ENCODE measurements at regions not wholly inside any gene's neighbourhood (a gene's known extent, or its start where the extent isn't known, plus 50 kb on each side); places are given as distances from the start of the nearest gene placed in this dataset.

- Mint-ChIP-seq H3K27ac (no peak overlapping the region), H3K27me3 (ENCODE audit: low read depth) (no peaks in the 10 kb centered on the region), H3K4me1 (ENCODE audit: low read depth) (no peaks in the 10 kb centered on the region), H3K9me3 (peaks cover 1 to 2% of the 10 kb centered on the region in 2 donors), H3K36me3 (ENCODE audit: insufficient read depth in 2 of 2) (no peaks in the 10 kb centered on the region), H3K4me3 (no peak overlapping the region)
- DNase-seq = no peak
- no peak for ATAC-seq (replicated peaks in 1 of 2)
Measured at GRCh38 chr1:80645621-80646020, 1155.1 kb upstream of the ADGRL2 start.

GRCh38 chr1:80640978-80641377, 1159.8 kb upstream of the ADGRL2 start:
- H3K9me3 Mint-ChIP-seq = peaks cover 4% of the 10 kb centered on the region in 2 donors
- no peak overlapping the region for H3K27ac Mint-ChIP-seq
- ATAC-seq (replicated peaks in 1 of 2) = no peak
- H3K4me1 Mint-ChIP-seq (ENCODE audit: low read depth) = no peaks in the 10 kb centered on the region
- H3K36me3 Mint-ChIP-seq (ENCODE audit: insufficient read depth in 2 of 2) = no peaks in the 10 kb centered on the region
- no peaks in the 10 kb centered on the region for H3K27me3 Mint-ChIP-seq (ENCODE audit: low read depth)
- no peak for DNase-seq
- no peak overlapping the region for H3K4me3 Mint-ChIP-seq

DNA sequence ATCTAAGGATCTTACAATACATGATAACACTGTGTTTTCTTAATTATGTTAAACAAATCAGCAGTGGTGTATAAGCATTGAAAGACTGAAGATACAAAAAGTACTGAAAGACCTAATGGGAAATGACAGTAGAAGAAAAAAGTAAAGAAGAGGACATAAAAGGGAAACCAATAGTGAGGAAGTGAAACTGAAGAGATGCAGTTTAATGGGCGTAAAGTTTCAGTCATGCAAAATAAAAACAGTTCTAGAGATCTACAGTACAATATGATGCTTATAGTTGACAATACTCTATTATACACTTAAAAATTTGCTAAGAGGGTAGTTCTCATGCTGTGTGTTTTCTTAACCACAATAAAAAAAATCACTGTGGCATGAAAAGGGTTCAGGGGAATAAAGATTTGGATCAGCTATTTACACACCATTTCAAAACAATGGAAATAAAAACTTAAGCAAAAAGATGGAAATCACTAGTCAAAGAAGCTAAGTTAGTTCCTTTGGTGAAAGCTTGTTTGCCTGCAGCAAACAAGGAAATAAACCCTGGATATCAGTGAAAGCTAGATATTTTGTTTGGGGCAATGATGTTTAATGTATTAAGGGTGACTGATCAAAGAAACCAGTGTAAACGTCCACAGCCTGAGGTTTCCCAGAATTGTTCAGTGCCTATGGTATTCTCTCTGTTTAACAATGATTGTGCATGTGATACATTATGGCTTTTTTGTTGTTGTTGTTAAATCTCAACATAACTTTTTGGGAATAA, 1160.8 kb upstream of the ADGRL2 start:
- no peaks in the 10 kb centered on the region for H3K4me1 Mint-ChIP-seq (ENCODE audit: low read depth)
- no peak overlapping the region for H3K4me3 Mint-ChIP-seq
- H3K27ac Mint-ChIP-seq = no peak overlapping the region
- ATAC-seq (replicated peaks in 1 of 2) = no peak
- no peaks in the 10 kb centered on the region for H3K36me3 Mint-ChIP-seq (ENCODE audit: insufficient read depth in 2 of 2)
- H3K27me3 Mint-ChIP-seq (ENCODE audit: low read depth) = no peaks in the 10 kb centered on the region
- H3K9me3 Mint-ChIP-seq = peaks cover 4% of the 10 kb centered on the region in 2 donors
- no peak for DNase-seq

- Mint-ChIP-seq H3K36me3 (ENCODE audit: insufficient read depth in 2 of 2) (no peaks in the 10 kb centered on the region), H3K27me3 (ENCODE audit: low read depth) (no peaks in the 10 kb centered on the region), H3K4me3 (no peak overlapping the region), H3K27ac (no peak overlapping the region), H3K4me1 (ENCODE audit: low read depth) (no peaks in the 10 kb centered on the region), H3K9me3 (peaks cover 1 to 7% of the 10 kb centered on the region in 2 donors)
- ATAC-seq (replicated peaks in 1 of 2) (no peak), DNase-seq (no peak)
Measured at GRCh38 chr1:80633947-80634706, 1166.6 kb upstream of the ADGRL2 start.

- ATAC-seq (replicated peaks in 1 of 2) (no peak), DNase-seq (no peak)
- Mint-ChIP-seq H3K36me3 (ENCODE audit: insufficient read depth in 2 of 2) (no peaks in the 10 kb centered on the region), H3K27me3 (ENCODE audit: low read depth) (no peaks in the 10 kb centered on the region), H3K9me3 (peaks cover 1 to 7% of the 10 kb centered on the region in 2 donors), H3K4me3 (no peak overlapping the region), H3K27ac (no peak overlapping the region), H3K4me1 (ENCODE audit: low read depth) (no peaks in the 10 kb centered on the region)
Measured at GRCh38 chr1:80632284-80632683, 1168.5 kb upstream of the ADGRL2 start.

- no peak overlapping the region for H3K4me3 Mint-ChIP-seq
- H3K27me3 Mint-ChIP-seq (ENCODE audit: low read depth) = no peaks in the 10 kb centered on the region
- DNase-seq = no peak
- no peak overlapping the region for H3K27ac Mint-ChIP-seq
- no peaks in the 10 kb centered on the region for H3K4me1 Mint-ChIP-seq (ENCODE audit: low read depth)
- no peak for ATAC-seq (replicated peaks in 1 of 2)
- no peaks in the 10 kb centered on the region for H3K36me3 Mint-ChIP-seq (ENCODE audit: insufficient read depth in 2 of 2)
- H3K9me3 Mint-ChIP-seq = peaks cover 4% of the 10 kb centered on the region in 2 donors
Measured at GRCh38 chr1:80629304-80629837, 1171.4 kb upstream of the ADGRL2 start.

DNA sequence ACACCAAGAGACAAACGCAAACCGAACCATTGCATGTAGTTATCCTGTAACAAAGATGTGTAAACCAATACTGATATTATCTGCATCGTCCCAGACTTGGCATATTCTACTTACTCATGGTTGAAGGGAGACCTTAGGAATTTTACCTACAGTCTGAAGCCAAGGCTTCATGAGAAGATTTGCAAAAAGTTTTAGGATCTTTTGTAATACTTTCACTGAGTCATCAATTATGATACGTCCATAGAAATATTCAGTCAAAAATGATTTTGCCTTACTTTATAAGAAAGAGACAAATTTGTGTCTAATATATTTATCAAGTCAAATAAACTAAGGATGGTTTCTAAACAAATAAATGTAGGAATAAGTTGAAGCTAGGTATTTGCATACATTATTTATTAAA, 1176.1 kb upstream of the ADGRL2 start:
- H3K9me3 Mint-ChIP-seq = peaks cover 7 to 9% of the 10 kb centered on the region in 2 donors
- no peak for ATAC-seq (replicated peaks in 1 of 2)
- no peaks in the 10 kb centered on the region for H3K4me1 Mint-ChIP-seq (ENCODE audit: low read depth)
- no peak overlapping the region for H3K4me3 Mint-ChIP-seq
- DNase-seq = no peak
- H3K36me3 Mint-ChIP-seq (ENCODE audit: insufficient read depth in 2 of 2) = peaks cover 0 to 3% of the 10 kb centered on the region in 2 donors
- no peak overlapping the region for H3K27ac Mint-ChIP-seq
- no peaks in the 10 kb centered on the region for H3K27me3 Mint-ChIP-seq (ENCODE audit: low read depth)

GRCh38 chr1:80607064-80607463, 1193.7 kb upstream of the ADGRL2 start:
- DNase-seq = no peak
- H3K4me3 Mint-ChIP-seq = no peak overlapping the region
- no peak for ATAC-seq (replicated peaks in 1 of 2)
- H3K4me1 Mint-ChIP-seq (ENCODE audit: low read depth) = no peaks in the 10 kb centered on the region
- H3K9me3 Mint-ChIP-seq = peaks cover 6 to 10% of the 10 kb centered on the region in 2 donors
- H3K27ac Mint-ChIP-seq = no peak overlapping the region
- H3K27me3 Mint-ChIP-seq (ENCODE audit: low read depth) = no peaks in the 10 kb centered on the region
- no peaks in the 10 kb centered on the region for H3K36me3 Mint-ChIP-seq (ENCODE audit: insufficient read depth in 2 of 2)

DNA sequence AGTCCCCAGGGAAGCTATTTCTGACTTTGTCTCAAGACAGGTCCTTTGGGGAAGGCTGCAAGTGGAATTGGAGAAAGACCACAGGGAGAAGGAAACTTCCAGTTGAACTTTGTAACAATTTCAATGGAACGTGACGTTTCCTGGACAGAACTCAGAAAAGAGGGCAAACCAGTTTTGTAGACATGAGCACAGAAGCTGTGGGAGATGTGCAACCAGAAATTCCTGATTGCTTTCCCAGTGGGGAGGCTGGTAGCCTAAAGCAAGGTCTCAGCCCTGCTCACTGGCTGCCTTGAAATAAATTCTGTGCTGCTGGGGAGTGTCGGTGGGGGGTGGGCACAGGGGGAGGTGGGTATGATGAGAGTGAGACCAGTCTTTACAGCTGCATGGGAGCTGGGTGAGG, 1206.7 kb upstream of the ADGRL2 start:
- Mint-ChIP-seq H3K27ac (no peak overlapping the region), H3K4me3 (no peak overlapping the region), H3K4me1 (ENCODE audit: low read depth) (no peaks in the 10 kb centered on the region), H3K36me3 (ENCODE audit: insufficient read depth in 2 of 2) (peaks cover 4 to 5% of the 10 kb centered on the region in 2 donors), H3K27me3 (ENCODE audit: low read depth) (no peaks in the 10 kb centered on the region), H3K9me3 (peaks cover 12 to 21% of the 10 kb centered on the region in 2 donors)
- ATAC-seq (replicated peaks in 1 of 2) (no peak), DNase-seq (no peak)

GRCh38 chr1:80593197-80593596, 1207.5 kb upstream of the ADGRL2 start:
- Mint-ChIP-seq H3K27ac (no peak overlapping the region), H3K9me3 (peaks cover 10 to 21% of the 10 kb centered on the region in 2 donors), H3K27me3 (ENCODE audit: low read depth) (no peaks in the 10 kb centered on the region), H3K4me3 (no peak overlapping the region), H3K36me3 (ENCODE audit: insufficient read depth in 2 of 2) (peaks cover 4 to 5% of the 10 kb centered on the region in 2 donors), H3K4me1 (ENCODE audit: low read depth) (no peaks in the 10 kb centered on the region)
- DNase-seq (no peak), ATAC-seq (replicated peaks in 1 of 2) (no peak)

- no peaks in the 10 kb centered on the region for H3K4me1 Mint-ChIP-seq (ENCODE audit: low read depth)
- DNase-seq (no peak), ATAC-seq (replicated peaks in 1 of 2) (no peak)
- no peak overlapping the region for H3K27ac Mint-ChIP-seq
- H3K4me3 Mint-ChIP-seq = no peak overlapping the region
- no peaks in the 10 kb centered on the region for H3K27me3 Mint-ChIP-seq (ENCODE audit: low read depth)
- H3K36me3 Mint-ChIP-seq (ENCODE audit: insufficient read depth in 2 of 2) = peaks cover 0 to 2% of the 10 kb centered on the region in 2 donors
- H3K9me3 Mint-ChIP-seq = peaks cover 6 to 7% of the 10 kb centered on the region in 2 donors
Measured at GRCh38 chr1:80582980-80583379, 1217.8 kb upstream of the ADGRL2 start.

GRCh38 chr1:80579055-80579454, 1221.7 kb upstream of the ADGRL2 start:
- Mint-ChIP-seq H3K4me1 (ENCODE audit: low read depth) (no peaks in the 10 kb centered on the region), H3K9me3 (peaks cover 1 to 3% of the 10 kb centered on the region in 2 donors), H3K4me3 (no peak overlapping the region), H3K36me3 (ENCODE audit: insufficient read depth in 2 of 2) (no peaks in the 10 kb centered on the region), H3K27me3 (ENCODE audit: low read depth) (no peaks in the 10 kb centered on the region), H3K27ac (no peak overlapping the region)
- DNase-seq (no peak), ATAC-seq (replicated peaks in 1 of 2) (no peak)

DNA sequence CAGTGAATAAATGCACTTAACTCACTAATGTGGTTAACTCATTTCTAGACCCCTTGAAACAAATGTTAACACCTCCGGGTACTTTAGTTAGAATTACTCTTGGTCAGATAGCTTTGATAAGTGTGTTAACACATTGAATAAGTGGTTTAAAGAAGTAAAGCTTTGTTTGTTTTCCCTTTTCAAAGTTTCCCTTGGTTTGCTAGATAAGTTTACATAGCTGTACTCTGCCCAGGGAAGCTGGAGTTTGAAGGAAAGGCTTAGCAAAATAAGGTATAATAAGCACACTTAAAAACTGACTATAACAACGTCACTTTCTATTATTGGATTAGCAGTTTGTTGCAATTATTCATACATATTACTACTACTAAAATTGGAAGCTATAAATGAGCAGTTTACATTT, 1233.9 kb upstream of the ADGRL2 start:
- H3K27ac Mint-ChIP-seq = no peak overlapping the region

More for the DNA sequence above, 1233.9 kb upstream of the ADGRL2 start:
- DNase-seq (no peak), ATAC-seq (replicated peaks in 1 of 2) (no peak)
- Mint-ChIP-seq H3K9me3 (peaks cover 3 to 7% of the 10 kb centered on the region in 2 donors), H3K36me3 (ENCODE audit: insufficient read depth in 2 of 2) (no peaks in the 10 kb centered on the region), H3K27me3 (ENCODE audit: low read depth) (no peaks in the 10 kb centered on the region), H3K4me1 (ENCODE audit: low read depth) (no peaks in the 10 kb centered on the region), H3K4me3 (no peak overlapping the region)

Data from activated T-cell treated with anti-CD3 and anti-CD28 coated beads, Interleukin-2, amount 50 U/mL, for 72 hours (primary cell).